GM21737 (cell line): ENCODE measurements at regions not wholly inside any gene's neighbourhood (a gene's known extent, or its start where the extent isn't known, plus 50 kb on each side); places are given as distances from the start of the nearest gene placed in this dataset.

Experiments used
- ATAC-seq: cut with Tn5 transposase; IDR thresholded peaks from one replicate; pipeline ENCODE4 v1.9.1; 2021; ENCODE audit warnings: mild to moderate bottlenecking, moderate library complexity; ENCODE audit not compliant: unreplicated experiment

GRCh38 chr7:142347091-142347490, 89.2 kb upstream of the PRSS58 start:
- ATAC-seq: no peak

- ATAC-seq: no peak
Observed at GRCh38 chr7:142345811-142346210, 88.0 kb upstream of the PRSS58 start.

- ATAC-seq: no peak
Observed at GRCh38 chr7:142338633-142339501, 81.0 kb upstream of the PRSS58 start.

- no peak for ATAC-seq
Observed at GRCh38 chr7:142337054-142338001, 79.5 kb upstream of the PRSS58 start.

GRCh38 chr7:142334806-142335205, 76.9 kb upstream of the PRSS58 start:
- no peak for ATAC-seq

- no peak for ATAC-seq
Observed at GRCh38 chr7:142334236-142334635, 76.4 kb upstream of the PRSS58 start.

- no peak for ATAC-seq
Observed at GRCh38 chr7:142332421-142332820, 74.6 kb upstream of the PRSS58 start.

GRCh38 chr7:142331941-142332340, 74.1 kb upstream of the PRSS58 start:
- no peak for ATAC-seq

- no peak for ATAC-seq
Observed at GRCh38 chr7:142329062-142329790, 71.4 kb upstream of the PRSS58 start.

GRCh38 chr7:142328551-142328950, 70.7 kb upstream of the PRSS58 start:
- no peak for ATAC-seq

GRCh38 chr7:142327628-142328405, 70.0 kb upstream of the PRSS58 start:
- no peak for ATAC-seq

- ATAC-seq: peak; percentile 55
Observed at GRCh38 chr7:142323706-142324105, 65.8 kb upstream of the PRSS58 start.

GRCh38 chr7:142321391-142321790, 63.5 kb upstream of the PRSS58 start:
- ATAC-seq: no peak

GRCh38 chr7:142320883-142321282, 63.0 kb upstream of the PRSS58 start:
- no peak for ATAC-seq

- ATAC-seq: no peak
Observed at GRCh38 chr7:142319970-142320369, 62.1 kb upstream of the PRSS58 start.

GRCh38 chr7:142314281-142314680, 56.4 kb upstream of the PRSS58 start:
- ATAC-seq: no peak

- no peak for ATAC-seq
Observed at GRCh38 chr7:142313528-142313927, 55.7 kb upstream of the PRSS58 start.

- ATAC-seq: no peak
Observed at GRCh38 chr7:142311876-142312275, 54.0 kb upstream of the PRSS58 start.

GRCh38 chr7:142308918-142309317, 51.1 kb upstream of the PRSS58 start:
- ATAC-seq: no peak

- no peak for ATAC-seq
Observed at GRCh38 chr7:142308326-142308725, 50.5 kb upstream of the PRSS58 start.
